CD8-positive, alpha-beta memory T cell (primary cell): ENCODE measurements at regions not wholly inside any gene's neighbourhood (a gene's known extent, or its start where the extent isn't known, plus 50 kb on each side); places are given as distances from the start of the nearest gene placed in this dataset.
"Not testable (repeated sequence)": the region's sequence is repeated elsewhere in the genome, so short reads cannot be mapped to it uniquely, and the experiment has no call there.

Experiments used
- CTCF ChIA-PET: fragments of 350-600 bp; sonication (Branson Sonifier 250); formaldehyde crosslinking; loops from one replicate; lab custom pipeline; 2021; ENCODE audit warnings: antibody characterized with exemption; lab: Charles Lee
- POLR2A ChIA-PET: fragments of 350-600 bp; sonication (Branson Sonifier 250); formaldehyde crosslinking; loops from one replicate; lab custom pipeline; 2021; ENCODE audit warnings: antibody characterized with exemption; lab: Charles Lee
- DNase-seq, 5 donors: peaks; one replicate each; pipeline versions ENCODE4 v3.0.0 to v3.0.0-alpha.2; 2020 to 2022; ENCODE audit warnings: mixed read lengths in 1 of 5
- H3K27ac ChIP-seq: one replicate; pipeline ENCODE4 v1.7.0; 2013; ENCODE audit warnings: low read depth, mild to moderate bottlenecking, low read length, moderate library complexity
- H3K27me3 ChIP-seq: 2 replicates; pipeline ENCODE4 v1.7.0; 2013; ENCODE audit warnings: low read length, mild to moderate bottlenecking; ENCODE audit not compliant: insufficient read depth, poor library complexity, severe bottlenecking
- H3K36me3 ChIP-seq: 2 replicates; pipeline ENCODE4 v1.7.0; 2013; ENCODE audit warnings: mild to moderate bottlenecking, low read length, moderate library complexity; ENCODE audit not compliant: insufficient read depth
- H3K4me1 ChIP-seq: 2 replicates; pipeline ENCODE4 v1.7.0; 2013; ENCODE audit warnings: mild to moderate bottlenecking, low read length, moderate library complexity; ENCODE audit not compliant: insufficient read depth
- H3K4me3 ChIP-seq: 2 replicates; pipeline ENCODE4 v1.7.0; 2013; ENCODE audit warnings: mild to moderate bottlenecking, low read length
- H3K9me3 ChIP-seq: 2 replicates; pipeline ENCODE4 v1.7.0; 2013; ENCODE audit warnings: mild to moderate bottlenecking, low read length
- H3K27ac Mint-ChIP-seq, 8 donors: one replicate each; pipeline ENCODE4 v1.8.0; 2020 to 2021; ENCODE audit warnings: mixed read lengths in 8 of 8, mild to moderate bottlenecking in 6 of 8, inconsistent platforms in 3 of 8, moderate library complexity in 3 of 8
- H3K27me3 Mint-ChIP-seq, 2 donors: one replicate each; pipeline ENCODE4 v1.8.0; 2020 to 2021; ENCODE audit warnings: mixed read lengths in 2 of 2, mild to moderate bottlenecking in 1 of 2, moderate library complexity in 1 of 2
- H3K36me3 Mint-ChIP-seq, 3 donors: one replicate each; pipeline ENCODE4 v1.8.0; 2020 to 2021; ENCODE audit warnings: mixed read lengths in 3 of 3, inconsistent platforms in 1 of 3, mild to moderate bottlenecking in 1 of 3
- H3K4me1 Mint-ChIP-seq, 3 donors: one replicate each; pipeline ENCODE4 v1.8.0; 2020 to 2021; ENCODE audit warnings: mixed read lengths in 3 of 3, inconsistent platforms in 1 of 3, mild to moderate bottlenecking in 1 of 3
- H3K4me3 Mint-ChIP-seq, 7 donors: one replicate each; pipeline ENCODE4 v1.8.0; 2020 to 2021; ENCODE audit warnings: mixed read lengths in 7 of 7, mild to moderate bottlenecking in 6 of 7, moderate library complexity in 4 of 7, inconsistent platforms in 2 of 7
- H3K9me3 Mint-ChIP-seq, 5 donors: one replicate each; pipeline ENCODE4 v1.8.0; 2020 to 2022; ENCODE audit warnings: mixed read lengths in 5 of 5, mild to moderate bottlenecking in 3 of 5, moderate library complexity in 2 of 5, inconsistent platforms in 1 of 5

- H3K36me3 ChIP-seq, H3K4me1 Mint-ChIP-seq, H3K27me3 ChIP-seq, POLR2A ChIA-PET, H3K4me1 ChIP-seq, H3K27ac ChIP-seq, H3K36me3 Mint-ChIP-seq, H3K4me3 ChIP-seq, CTCF ChIA-PET, H3K4me3 Mint-ChIP-seq, DNase-seq, H3K9me3 ChIP-seq: not testable (repeated sequence)
- peaks cover 10 to 12% of the 10 kb centered on the region in 2 donors for H3K27me3 Mint-ChIP-seq
- H3K9me3 Mint-ChIP-seq = peaks cover 4 to 12% (median 8%) of the 10 kb centered on the region in 5 donors
- H3K27ac Mint-ChIP-seq = peak overlapping the region in 1 of 8 donors; percentile 18
These were observed 80.8 kb upstream of the SERPINE2 start for GRCh38 chr2:224119846-224120245.

GRCh38 chr2:224114428-224114827 is 75.3 kb upstream of the SERPINE2 start:
- no peak for DNase-seq
- no peak overlapping the region for H3K27ac ChIP-seq
- Mint-ChIP-seq H3K4me1 (no peaks in the 10 kb centered on the region), H3K4me3 (no peak overlapping the region), H3K27me3 (peaks cover 16 to 30% of the 10 kb centered on the region in 2 donors), H3K27ac (no peak overlapping the region), H3K9me3 (peaks cover 5 to 20% (median 18%) of the 10 kb centered on the region in 5 donors), H3K36me3 (peaks cover 0 to 3% (median 0%) of the 10 kb centered on the region in 3 donors)
- no peaks in the 10 kb centered on the region for H3K4me1 ChIP-seq
- ChIA-PET CTCF (no interaction called here), POLR2A (no interaction called here)
- H3K27me3 ChIP-seq = no peaks in the 10 kb centered on the region
- H3K4me3 ChIP-seq = no peak overlapping the region
- no peaks in the 10 kb centered on the region for H3K9me3 ChIP-seq
- H3K36me3 ChIP-seq = no peaks in the 10 kb centered on the region

- H3K4me1 ChIP-seq, H3K36me3 Mint-ChIP-seq, POLR2A ChIA-PET, H3K27ac ChIP-seq, CTCF ChIA-PET, H3K4me3 ChIP-seq, DNase-seq, H3K4me3 Mint-ChIP-seq, H3K27ac Mint-ChIP-seq, H3K27me3 ChIP-seq, H3K4me1 Mint-ChIP-seq, H3K36me3 ChIP-seq, H3K9me3 ChIP-seq: not testable (repeated sequence)
- H3K9me3 Mint-ChIP-seq = peaks cover 5 to 18% (median 15%) of the 10 kb centered on the region in 5 donors
- H3K27me3 Mint-ChIP-seq = peaks cover 16 to 30% of the 10 kb centered on the region in 2 donors
These were observed 74.8 kb upstream of the SERPINE2 start for GRCh38 chr2:224113930-224114329.

- CTCF ChIA-PET = no interaction called here
- peaks cover 12 to 39% of the 10 kb centered on the region in 2 donors for H3K27me3 Mint-ChIP-seq
These were observed 72.5 kb upstream of the SERPINE2 start for GRCh38 chr2:224111576-224111975.

GRCh38 chr2:224110811-224111210 is 71.7 kb upstream of the SERPINE2 start:
- Histone ChIP-seq H3K4me3 (no peak overlapping the region), H3K27me3 (no peaks in the 10 kb centered on the region), H3K36me3 (no peaks in the 10 kb centered on the region), H3K27ac (no peak overlapping the region), H3K9me3 (no peaks in the 10 kb centered on the region), H3K4me1 (no peaks in the 10 kb centered on the region)
- POLR2A ChIA-PET = no interaction called here
- no peak overlapping the region for H3K4me3 Mint-ChIP-seq
- H3K27ac Mint-ChIP-seq = no peak overlapping the region
- no peak for DNase-seq
- no peaks in the 10 kb centered on the region for H3K4me1 Mint-ChIP-seq
- CTCF ChIA-PET = no interaction called here
- peaks cover 0 to 3% (median 0%) of the 10 kb centered on the region in 3 donors for H3K36me3 Mint-ChIP-seq
- peaks cover 12 to 39% of the 10 kb centered on the region in 2 donors for H3K27me3 Mint-ChIP-seq
- peaks cover 5 to 16% (median 9%) of the 10 kb centered on the region in 5 donors for H3K9me3 Mint-ChIP-seq

More at GRCh38 chr2:224111576-224111975, 72.5 kb upstream of the SERPINE2 start:
- no peak for DNase-seq
- no peaks in the 10 kb centered on the region for H3K4me1 Mint-ChIP-seq
- H3K9me3 ChIP-seq = no peaks in the 10 kb centered on the region
- no peaks in the 10 kb centered on the region for H3K4me1 ChIP-seq
- peaks cover 0 to 3% (median 0%) of the 10 kb centered on the region in 3 donors for H3K36me3 Mint-ChIP-seq
- H3K27me3 ChIP-seq = no peaks in the 10 kb centered on the region
- no peak overlapping the region for H3K4me3 Mint-ChIP-seq
- peaks cover 5 to 16% (median 9%) of the 10 kb centered on the region in 5 donors for H3K9me3 Mint-ChIP-seq
- no peaks in the 10 kb centered on the region for H3K36me3 ChIP-seq
- H3K27ac Mint-ChIP-seq = no peak overlapping the region
- no peak overlapping the region for H3K4me3 ChIP-seq
- H3K27ac ChIP-seq = no peak overlapping the region
- POLR2A ChIA-PET = no interaction called here

GRCh38 chr2:224109751-224110150 is 70.7 kb upstream of the SERPINE2 start:
- Histone ChIP-seq H3K4me1 (no peaks in the 10 kb centered on the region), H3K36me3 (no peaks in the 10 kb centered on the region), H3K27me3 (no peaks in the 10 kb centered on the region), H3K4me3 (no peak overlapping the region), H3K27ac (no peak overlapping the region), H3K9me3 (no peaks in the 10 kb centered on the region)
- DNase-seq = no peak
- H3K4me3 Mint-ChIP-seq = no peak overlapping the region
- ChIA-PET CTCF (no interaction called here), POLR2A (no interaction called here)
- peaks cover 0 to 3% (median 0%) of the 10 kb centered on the region in 3 donors for H3K36me3 Mint-ChIP-seq
- H3K27me3 Mint-ChIP-seq = peaks cover 6 to 29% of the 10 kb centered on the region in 2 donors
- peaks cover 5 to 15% (median 9%) of the 10 kb centered on the region in 5 donors for H3K9me3 Mint-ChIP-seq
- H3K27ac Mint-ChIP-seq = no peak overlapping the region
- H3K4me1 Mint-ChIP-seq = no peaks in the 10 kb centered on the region

GRCh38 chr2:224106794-224107193 is 67.7 kb upstream of the SERPINE2 start:
- Mint-ChIP-seq H3K27ac (no peak overlapping the region), H3K9me3 (peaks cover 0 to 1% (median 0%) of the 10 kb centered on the region in 5 donors)
- POLR2A ChIA-PET = no interaction called here

GRCh38 chr2:224104668-224105386 is 65.7 kb upstream of the SERPINE2 start:
- Mint-ChIP-seq H3K27ac (no peak overlapping the region), H3K36me3 (no peaks in the 10 kb centered on the region), H3K4me1 (no peaks in the 10 kb centered on the region), H3K27me3 (peaks cover 6 to 25% of the 10 kb centered on the region in 2 donors), H3K9me3 (no peaks in the 10 kb centered on the region), H3K4me3 (no peak overlapping the region)
- CTCF ChIA-PET = no interaction called here
- no peak overlapping the region for H3K4me3 ChIP-seq
- no peaks in the 10 kb centered on the region for H3K36me3 ChIP-seq
- H3K27ac ChIP-seq = no peak overlapping the region
- DNase-seq = no peak
- H3K4me1 ChIP-seq = no peaks in the 10 kb centered on the region
- H3K27me3 ChIP-seq = no peaks in the 10 kb centered on the region
- POLR2A ChIA-PET = no interaction called here
- no peaks in the 10 kb centered on the region for H3K9me3 ChIP-seq

More at GRCh38 chr2:224106794-224107193, 67.7 kb upstream of the SERPINE2 start:
- H3K36me3 Mint-ChIP-seq = no peaks in the 10 kb centered on the region
- Histone ChIP-seq H3K9me3 (no peaks in the 10 kb centered on the region), H3K4me3 (no peak overlapping the region), H3K36me3 (no peaks in the 10 kb centered on the region), H3K27ac (no peak overlapping the region), H3K27me3 (no peaks in the 10 kb centered on the region), H3K4me1 (no peaks in the 10 kb centered on the region)
- peaks cover 5 to 24% of the 10 kb centered on the region in 2 donors for H3K27me3 Mint-ChIP-seq
- CTCF ChIA-PET = no interaction called here
- H3K4me3 Mint-ChIP-seq = no peak overlapping the region
- no peak for DNase-seq
- H3K4me1 Mint-ChIP-seq = no peaks in the 10 kb centered on the region
